MM.1S (cell line): ENCODE measurements at regions not wholly inside any gene's neighbourhood (a gene's known extent, or its start where the extent isn't known, plus 50 kb on each side); places are given as distances from the start of the nearest gene placed in this dataset.

ENCODE experiments used
- DNase-seq: peaks from one replicate; pipeline ENCODE4 v3.0.0-alpha.2; 2015
- H2AFZ ChIP-seq: fragments of 300-600 bp; sonication (generic); 2 replicates; pipeline ENCODE4 v1.6.0; 2016; ENCODE audit warnings: antibody characterized with exemption, low read length
- H3F3A ChIP-seq: fragments of 300-600 bp; sonication (generic); 2 replicates; pipeline ENCODE4 v1.6.1; 2016; ENCODE audit warnings: mild to moderate bottlenecking, antibody characterized with exemption, low read length, moderate library complexity, mixed read lengths; ENCODE audit not compliant: insufficient read depth
- H3K27ac ChIP-seq: fragments of 300-600 bp; sonication (generic); 2 replicates; pipeline ENCODE4 v1.5.1; 2016; ENCODE audit warnings: mild to moderate bottlenecking, low read length
- H3K27me3 ChIP-seq: fragments of 300-600 bp; sonication (generic); replicated peaks from 2 replicates; pipeline ENCODE4 v1.6.0; 2016; ENCODE audit warnings: low read length; ENCODE audit not compliant: insufficient read depth
- H3K36me3 ChIP-seq: fragments of 300-600 bp; sonication (generic); replicated peaks from 2 replicates; pipeline ENCODE4 v1.6.1; 2016; ENCODE audit warnings: mild to moderate bottlenecking, low read length, mixed read lengths; ENCODE audit not compliant: insufficient read depth
- H3K4me1 ChIP-seq: fragments of 300-600 bp; sonication (generic); 2 replicates; pipeline ENCODE4 v1.6.1; 2016; ENCODE audit warnings: low read length, mixed read lengths
- H3K4me2 ChIP-seq: fragments of 300-600 bp; sonication (generic); 2 replicates; pipeline ENCODE4 v1.6.0; 2016; ENCODE audit warnings: low read depth, low read length
- H3K4me3 ChIP-seq: fragments of 300-600 bp; sonication (generic); 2 replicates; pipeline ENCODE4 v1.5.1; 2016; ENCODE audit warnings: low read length, mixed read lengths
- H3K79me2 ChIP-seq: fragments of 300-600 bp; sonication (generic); 2 replicates; pipeline ENCODE4 v1.6.1; 2016; ENCODE audit warnings: mixed run types, low read length, mixed read lengths
- H3K9ac ChIP-seq: fragments of 300-600 bp; sonication (generic); 2 replicates; pipeline ENCODE4 v1.6.1; 2016; ENCODE audit warnings: low read length, mixed read lengths
- H3K9me2 ChIP-seq: fragments of 300-600 bp; sonication (generic); replicated peaks from 2 replicates; pipeline ENCODE4 v1.6.1; 2016; ENCODE audit warnings: mild to moderate bottlenecking, low read length, mixed read lengths; ENCODE audit not compliant: insufficient read depth
- H3K9me3 ChIP-seq: fragments of 300-600 bp; sonication (generic); replicated peaks from 2 replicates; pipeline ENCODE4 v1.6.1; 2016; ENCODE audit warnings: mild to moderate bottlenecking, low read length, mixed read lengths; ENCODE audit not compliant: insufficient read depth
- H4K20me1 ChIP-seq: fragments of 300-600 bp; sonication (generic); 2 replicates; pipeline ENCODE4 v1.6.1; 2016; ENCODE audit warnings: mild to moderate bottlenecking, low read length, moderate library complexity, mixed read lengths; ENCODE audit not compliant: insufficient read depth
- EZH2 ChIP-seq: fragments of 300-600 bp; sonication (generic); optimal IDR thresholded peaks from 2 replicates; pipeline ENCODE3; 2017; ENCODE audit warnings: low read depth, mild to moderate bottlenecking, antibody characterized with exemption, low read length, mixed read lengths
- EZH2phosphoT487 ChIP-seq: fragments of 300-600 bp; sonication (generic); IDR thresholded peaks from 2 replicates; pipeline ENCODE4 v1.6.1; 2018; ENCODE audit warnings: antibody characterized with exemption, low read length
- TF ChIP-seq, protein P1 (sequence below): fragments of 300-600 bp; sonication (generic); IDR thresholded peaks from 2 replicates; pipeline ENCODE4 v1.5.1; 2016; ENCODE audit warnings: antibody characterized with exemption, low read length, mixed read lengths

DNA sequence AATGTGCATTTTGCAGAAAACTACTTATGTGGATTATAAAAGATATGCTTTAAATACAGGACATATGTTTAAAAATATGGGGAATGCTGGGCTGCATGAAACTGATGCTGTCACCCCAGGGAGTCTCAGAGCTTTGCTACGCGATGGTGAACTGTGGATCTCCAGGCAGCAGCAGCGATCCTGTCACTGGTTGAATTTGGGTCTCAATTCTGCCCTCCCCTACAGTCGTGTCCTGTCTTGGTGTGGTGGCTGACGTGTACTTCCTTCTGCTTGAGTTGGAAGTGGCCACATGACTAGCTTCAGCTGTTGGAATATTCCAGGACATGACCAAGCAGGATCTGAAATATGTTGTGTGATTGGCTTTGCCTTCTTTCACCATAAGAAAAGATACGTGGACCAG is 222.9 kb upstream of the AJAP1 start:
- Histone ChIP-seq H3K9me2 (no peaks in the 10 kb centered on the region), H3K27ac (no peak overlapping the region), H3K4me1 (no peaks in the 10 kb centered on the region), H3K9me3 (no peaks in the 10 kb centered on the region), H3K79me2 (no peaks in the 10 kb centered on the region), H3K36me3 (no peaks in the 10 kb centered on the region), H4K20me1 (no peaks in the 10 kb centered on the region), H3K27me3 (peaks cover 66% of the 10 kb centered on the region), H3F3A (no peaks in the 10 kb centered on the region), H3K4me2 (no peak overlapping the region), H2AFZ (no peak overlapping the region), H3K4me3 (no peak overlapping the region), H3K9ac (no peak overlapping the region)
- TF ChIP-seq EZH2phosphoT487 (no peak), EZH2 (no peak)
- TF ChIP-seq, protein P1, sequence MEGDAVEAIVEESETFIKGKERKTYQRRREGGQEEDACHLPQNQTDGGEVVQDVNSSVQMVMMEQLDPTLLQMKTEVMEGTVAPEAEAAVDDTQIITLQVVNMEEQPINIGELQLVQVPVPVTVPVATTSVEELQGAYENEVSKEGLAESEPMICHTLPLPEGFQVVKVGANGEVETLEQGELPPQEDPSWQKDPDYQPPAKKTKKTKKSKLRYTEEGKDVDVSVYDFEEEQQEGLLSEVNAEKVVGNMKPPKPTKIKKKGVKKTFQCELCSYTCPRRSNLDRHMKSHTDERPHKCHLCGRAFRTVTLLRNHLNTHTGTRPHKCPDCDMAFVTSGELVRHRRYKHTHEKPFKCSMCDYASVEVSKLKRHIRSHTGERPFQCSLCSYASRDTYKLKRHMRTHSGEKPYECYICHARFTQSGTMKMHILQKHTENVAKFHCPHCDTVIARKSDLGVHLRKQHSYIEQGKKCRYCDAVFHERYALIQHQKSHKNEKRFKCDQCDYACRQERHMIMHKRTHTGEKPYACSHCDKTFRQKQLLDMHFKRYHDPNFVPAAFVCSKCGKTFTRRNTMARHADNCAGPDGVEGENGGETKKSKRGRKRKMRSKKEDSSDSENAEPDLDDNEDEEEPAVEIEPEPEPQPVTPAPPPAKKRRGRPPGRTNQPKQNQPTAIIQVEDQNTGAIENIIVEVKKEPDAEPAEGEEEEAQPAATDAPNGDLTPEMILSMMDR, result no peak
- no peak for DNase-seq

DNA sequence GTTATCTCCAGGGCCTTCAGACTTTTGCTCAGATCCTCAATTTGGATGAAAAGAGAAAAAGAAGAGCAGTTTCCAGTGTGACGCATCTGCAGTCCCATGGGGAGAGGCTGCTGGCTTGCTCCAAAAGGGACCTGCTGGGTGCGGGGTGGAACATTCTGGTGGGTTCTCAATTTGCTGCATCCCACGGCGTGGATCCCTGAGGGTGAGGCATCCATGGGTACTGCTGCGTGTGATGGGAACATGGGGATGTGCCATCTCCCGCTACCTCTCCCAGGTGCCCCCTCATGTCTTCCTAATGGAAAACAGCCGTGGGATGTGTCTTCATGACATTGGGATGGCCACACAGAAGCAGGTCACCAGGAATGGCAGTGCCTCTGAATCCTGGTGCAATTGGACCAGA is 221.3 kb upstream of the AJAP1 start:
- H3K9me3 ChIP-seq, result no peaks in the 10 kb centered on the region
- no peak for DNase-seq
- no peaks in the 10 kb centered on the region for H3K4me1 ChIP-seq
- H3K9ac ChIP-seq, result no peak overlapping the region
- no peaks in the 10 kb centered on the region for H3K36me3 ChIP-seq
- H3K4me3 ChIP-seq, result no peak overlapping the region
- H4K20me1 ChIP-seq, result no peaks in the 10 kb centered on the region
- no peaks in the 10 kb centered on the region for H3K9me2 ChIP-seq
- TF ChIP-seq EZH2phosphoT487 (no peak), EZH2 (no peak)
- TF ChIP-seq, protein P1, result no peak
- no peaks in the 10 kb centered on the region for H3F3A ChIP-seq
- H3K79me2 ChIP-seq, result no peaks in the 10 kb centered on the region
- H3K27me3 ChIP-seq, result peaks cover 67% of the 10 kb centered on the region
- H2AFZ ChIP-seq, result no peak overlapping the region
- H3K27ac ChIP-seq, result no peak overlapping the region
- no peak overlapping the region for H3K4me2 ChIP-seq

DNA sequence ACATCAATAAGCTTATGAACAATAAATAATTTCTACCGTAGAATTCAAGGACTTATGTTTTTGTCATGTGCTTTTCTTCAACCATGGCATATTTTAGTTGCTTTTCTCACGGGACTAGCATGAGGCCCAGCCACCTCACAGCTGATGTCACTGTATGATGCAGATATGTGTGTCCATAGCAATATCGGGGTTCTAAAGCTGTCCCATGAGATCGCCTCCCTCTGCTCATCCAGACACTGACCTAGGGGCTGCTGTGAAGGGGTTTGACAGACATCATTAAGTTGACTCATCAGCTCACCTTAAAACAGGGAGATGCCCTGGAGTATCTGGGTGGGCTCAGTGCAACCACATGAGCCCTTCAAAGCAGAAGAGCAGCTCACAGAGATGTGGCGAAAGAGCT is 210.3 kb upstream of the AJAP1 start:
- H3K4me1 ChIP-seq, result no peaks in the 10 kb centered on the region
- no peaks in the 10 kb centered on the region for H3K9me3 ChIP-seq
- no peaks in the 10 kb centered on the region for H3K79me2 ChIP-seq
- H3F3A ChIP-seq, result no peaks in the 10 kb centered on the region
- H3K4me2 ChIP-seq, result no peak overlapping the region
- no peak overlapping the region for H3K9ac ChIP-seq
- no peak for DNase-seq
- H2AFZ ChIP-seq, result no peak overlapping the region
- H3K27me3 ChIP-seq, result peaks cover 96% of the 10 kb centered on the region
- H3K9me2 ChIP-seq, result no peaks in the 10 kb centered on the region
- H3K36me3 ChIP-seq, result no peaks in the 10 kb centered on the region
- no peak overlapping the region for H3K4me3 ChIP-seq
- H3K27ac ChIP-seq, result no peak overlapping the region
- TF ChIP-seq, protein P1, result no peak
- TF ChIP-seq EZH2 (no peak), EZH2phosphoT487 (no peak)
- H4K20me1 ChIP-seq, result no peaks in the 10 kb centered on the region
